H1 (cell line): ENCODE measurements at regions not wholly inside any gene's neighbourhood (a gene's known extent, or its start where the extent isn't known, plus 50 kb on each side); places are given as distances from the start of the nearest gene placed in this dataset.

Source experiments
- CTCF ChIA-PET: fragments of 300-600 bp; sonication (Branson Sonifier 250); formaldehyde crosslinking; loops from one replicate; lab custom pipeline; 2021; ENCODE audit not compliant: partially characterized antibody; lab: Charles Lee
- POLR2A ChIA-PET: fragments of 300-600 bp; sonication (Branson Sonifier 250); formaldehyde crosslinking; loops from one replicate; lab custom pipeline; 2021; ENCODE audit warnings: inconsistent platforms; ENCODE audit not compliant: partially characterized antibody; lab: Charles Lee
- DNase-seq, 2 experiments: peaks; one replicate each; pipeline versions ENCODE4 v3.0.0 to v3.0.0-alpha.2; 2010 to 2022; ENCODE audit warnings: low spot score in 2 of 2, low read depth in 1 of 2, mixed read lengths in 1 of 2
- FAIRE-seq: peaks from 2 replicates; lab custom pipeline; 2011; peaks lifted over from hg19 to GRCh38; lab: Jason Lieb, UNC
- H2AFZ ChIP-seq: 2 replicates; pipeline ENCODE4 v1.8.1; 2012; ENCODE audit warnings: low read length, inconsistent platforms
- H2AK5ac ChIP-seq: 2 replicates; pipeline ENCODE4 v1.6.1; 2013; ENCODE audit warnings: low read depth, low read length
- H2BK120ac ChIP-seq: replicated peaks from 2 replicates; pipeline ENCODE3; 2013; ENCODE audit warnings: low read depth, low read length, inconsistent platforms
- H2BK12ac ChIP-seq: 2 replicates; pipeline ENCODE4 v1.6.1; 2013; ENCODE audit warnings: low read depth, low read length
- H2BK15ac ChIP-seq: 2 replicates; pipeline ENCODE4 v1.6.1; 2013; ENCODE audit warnings: low read length
- H2BK20ac ChIP-seq: 2 replicates; pipeline ENCODE4 v1.6.1; 2013; ENCODE audit warnings: low read length
- H2BK5ac ChIP-seq: 2 replicates; pipeline ENCODE4 v1.6.1; 2013; ENCODE audit warnings: low read depth, low read length
- H3K14ac ChIP-seq: 2 replicates; pipeline ENCODE4 v1.6.1; 2013; ENCODE audit warnings: inconsistent platforms; ENCODE audit not compliant: insufficient read length
- H3K18ac ChIP-seq: 2 replicates; pipeline ENCODE4 v1.6.1; 2013; ENCODE audit warnings: low read length; ENCODE audit errors: extremely low read depth
- H3K23ac ChIP-seq: 2 replicates; pipeline ENCODE4 v1.6.1; 2013; ENCODE audit warnings: inconsistent platforms; ENCODE audit not compliant: insufficient read length
- H3K23me2 ChIP-seq: 2 replicates; pipeline ENCODE4 v1.6.1; 2013; ENCODE audit warnings: low read depth, low read length
- H3K27ac ChIP-seq: 2 replicates; pipeline ENCODE4 v1.6.1; 2011; ENCODE audit warnings: low read depth, low read length, inconsistent platforms
- H3K27me3 ChIP-seq, 4 experiments: replicated peaks in 1 of 4; 1 replicate in 1 of 4; 2 replicates in 3 of 4; pipeline versions ENCODE4 v1.6.1 to v1.8.1; 2011 to 2013; ENCODE audit warnings: low read length in 3 of 4, mild to moderate bottlenecking in 3 of 4, inconsistent platforms in 2 of 4, mixed read lengths in 2 of 4, moderate library complexity in 1 of 4; ENCODE audit not compliant: control insufficient read depth in 3 of 4, insufficient read depth in 3 of 4; ENCODE audit errors: extremely low read depth in 1 of 4
- H3K36me3 ChIP-seq, 4 experiments: 2 replicates each; pipeline versions ENCODE4 v1.6.1 to v1.8.1; 2011 to 2013; ENCODE audit warnings: mild to moderate bottlenecking in 4 of 4, low read length in 3 of 4, moderate library complexity in 2 of 4, control low read depth in 1 of 4, inconsistent platforms in 1 of 4; ENCODE audit not compliant: insufficient read depth in 4 of 4, control insufficient read depth in 2 of 4
- H3K4ac ChIP-seq: replicated peaks from 2 replicates; pipeline ENCODE3; 2013; ENCODE audit warnings: low read length, low read depth, mixed read lengths, inconsistent platforms; ENCODE audit not compliant: insufficient read length
- H3K4me1 ChIP-seq, 4 experiments: replicated peaks in 1 of 4; 1 replicate in 1 of 4; 2 replicates in 3 of 4; pipeline versions ENCODE4 v1.6.1 to v1.8.1; 2011 to 2013; ENCODE audit warnings: low read length in 3 of 4, inconsistent platforms in 2 of 4, mixed read lengths in 1 of 4; ENCODE audit not compliant: insufficient read depth in 4 of 4, control insufficient read depth in 3 of 4
- H3K4me2 ChIP-seq, 2 experiments: 2 replicates each; pipeline versions ENCODE4 v1.6.1 to v1.8.1; 2011 to 2013; ENCODE audit warnings: low read depth in 2 of 2, low read length in 2 of 2, control low read depth in 1 of 2, inconsistent platforms in 1 of 2, mild to moderate bottlenecking in 1 of 2; ENCODE audit not compliant: insufficient read depth in 1 of 2
- H3K4me3 ChIP-seq, 4 experiments: fragments of 200-600, 300-600 bp in 1 of 4; sonication (generic), shearing (Covaris generic), sonication (Bioruptor Twin) in 1 of 4; 2 replicates each; pipeline versions ENCODE4 v1.5.1 to v1.8.1; 2011 to 2016; ENCODE audit warnings: low read length in 4 of 4, low read depth in 3 of 4, control low read depth in 2 of 4, inconsistent platforms in 2 of 4, mild to moderate bottlenecking in 2 of 4, mixed read lengths in 1 of 4, moderate library complexity in 1 of 4; ENCODE audit not compliant: insufficient read depth in 2 of 4; ENCODE audit errors: extremely low read depth in 1 of 4
- H3K56ac ChIP-seq: replicated peaks from 2 replicates; pipeline ENCODE3; 2013; ENCODE audit warnings: low read depth, mild to moderate bottlenecking, mixed read lengths, low read length, inconsistent platforms; ENCODE audit not compliant: insufficient read length
- H3K79me1 ChIP-seq: 2 replicates; pipeline ENCODE4 v1.6.1; 2013; ENCODE audit warnings: low read depth, low read length, control low read depth
- H3K79me2 ChIP-seq, 2 experiments: 2 replicates each; pipeline versions ENCODE4 v1.6.1 to v1.8.1; 2012 to 2013; ENCODE audit warnings: low read length in 2 of 2, mild to moderate bottlenecking in 2 of 2, inconsistent platforms in 1 of 2; ENCODE audit not compliant: insufficient read depth in 2 of 2, control insufficient read depth in 1 of 2
- H3K9ac ChIP-seq, 4 experiments: replicated peaks in 1 of 4; 1 replicate in 1 of 4; 2 replicates in 3 of 4; pipeline versions ENCODE4 v1.6.1 to v1.8.1; 2011 to 2013; ENCODE audit warnings: low read depth in 3 of 4, low read length in 3 of 4, control low read depth in 2 of 4, mild to moderate bottlenecking in 2 of 4, moderate library complexity in 2 of 4, inconsistent platforms in 1 of 4; ENCODE audit errors: extremely low read depth in 1 of 4
- H3K9me3 ChIP-seq, 2 experiments: 2 replicates each; pipeline versions ENCODE4 v1.6.1 to v1.8.1; 2012 to 2013; ENCODE audit warnings: mild to moderate bottlenecking in 2 of 2, moderate library complexity in 2 of 2, control low read depth in 1 of 2, inconsistent platforms in 1 of 2, low read depth in 1 of 2, low read length in 1 of 2, mixed read lengths in 1 of 2; ENCODE audit not compliant: insufficient read depth in 2 of 2
- H4K20me1 ChIP-seq, 2 experiments: replicated peaks in 1 of 2; 2 replicates each; pipeline versions ENCODE3 to v1.8.1; 2011 to 2013; ENCODE audit warnings: inconsistent platforms in 2 of 2, low read length in 2 of 2, mild to moderate bottlenecking in 1 of 2; ENCODE audit not compliant: insufficient read depth in 2 of 2, control insufficient read depth in 1 of 2
- H4K5ac ChIP-seq: 2 replicates; pipeline ENCODE4 v1.6.1; 2013; ENCODE audit warnings: low read length, low read depth, mixed read lengths, inconsistent platforms; ENCODE audit not compliant: insufficient read length
- H4K8ac ChIP-seq: 2 replicates; pipeline ENCODE4 v1.8.0; 2013; ENCODE audit warnings: mild to moderate bottlenecking, moderate library complexity, low read length, inconsistent platforms; ENCODE audit not compliant: insufficient read depth; ENCODE audit errors: extremely low read depth
- H4K91ac ChIP-seq: replicated peaks from 2 replicates; pipeline ENCODE3; 2013; ENCODE audit warnings: low read length, mixed read lengths, inconsistent platforms; ENCODE audit not compliant: insufficient read length
- CEBPB ChIP-seq: IDR thresholded peaks from 2 replicates; pipeline ENCODE4 v1.6.1; 2012; ENCODE audit warnings: low read depth, low read length
- CHD1 ChIP-seq: IDR thresholded peaks from 2 replicates; pipeline ENCODE4 v1.6.1; 2012; ENCODE audit warnings: low read depth, low read length, improper control_type of control experiment
- GTF2F1 ChIP-seq: IDR thresholded peaks from 2 replicates; pipeline ENCODE4 v1.6.1; 2012; ENCODE audit warnings: low read depth, low read length, improper control_type of control experiment, borderline replicate concordance
- JUN ChIP-seq: IDR thresholded peaks from 2 replicates; pipeline ENCODE4 v1.6.1; 2011; ENCODE audit warnings: low read depth, mild to moderate bottlenecking, improper control_type of control experiment, low read length
- NANOG ChIP-seq: IDR thresholded peaks from 2 replicates; pipeline ENCODE4 v1.6.1; 2011; ENCODE audit warnings: low read length, low read depth, mild to moderate bottlenecking, inconsistent platforms; ENCODE audit not compliant: insufficient read depth, poor library complexity, severe bottlenecking
- PHF8 ChIP-seq: fragments of 200-600 bp; sonication (generic); conservative IDR thresholded peaks from 2 replicates; pipeline ENCODE4 v1.7.1; 2012; ENCODE audit warnings: low read depth, mild to moderate bottlenecking, inconsistent platforms, low read length, moderate library complexity
- POLR2A ChIP-seq, 2 experiments: IDR thresholded peaks; 1 replicate in 1 of 2; 2 replicates in 1 of 2; pipeline ENCODE4 v1.6.1; 2011; ENCODE audit warnings: low read depth in 2 of 2, low read length in 2 of 2, mild to moderate bottlenecking in 2 of 2; ENCODE audit errors: control extremely low read depth in 1 of 2
- POU5F1 ChIP-seq: IDR thresholded peaks from 2 replicates; pipeline ENCODE4 v1.6.1; 2011; ENCODE audit warnings: low read depth, mild to moderate bottlenecking, low read length, moderate library complexity
- SIX5 ChIP-seq: IDR thresholded peaks from 2 replicates; pipeline ENCODE4 v1.6.1; 2011; ENCODE audit warnings: mild to moderate bottlenecking, low read depth, low read length
- SP2 ChIP-seq: IDR thresholded peaks from 2 replicates; pipeline ENCODE4 v1.6.1; 2012; ENCODE audit warnings: mild to moderate bottlenecking, low read length, inconsistent platforms
- SRF ChIP-seq: IDR thresholded peaks from 2 replicates; pipeline ENCODE4 v1.6.1; 2011; ENCODE audit warnings: mild to moderate bottlenecking, low read depth, low read length, moderate library complexity
- TAF7 ChIP-seq: optimal IDR thresholded peaks from 2 replicates; pipeline ENCODE3; 2011; ENCODE audit warnings: low read depth, mild to moderate bottlenecking, inconsistent platforms, low read length, moderate library complexity, borderline replicate concordance
- WGBS, 2 experiments: shearing (Covaris generic) in 1 of 2; methylation state at CpG; one replicate each; pipeline versions ENCODE4 v1.1.6 to v1.1.7; 2013 to 2015; ENCODE audit warnings: low lambda C conversion rate in 2 of 2, mixed read lengths in 2 of 2, inconsistent platforms in 1 of 2, low coverage in 1 of 2, missing lambda C conversion rate in 1 of 2; ENCODE audit not compliant: insufficient replicate concordance in 2 of 2, insufficient coverage in 1 of 2, insufficient read length in 1 of 2; ENCODE audit errors: extremely low coverage in 1 of 2, missing lambda C conversion rate in 1 of 2; 5-methylcytosine and 5-hydroxymethylcytosine counted together
- TF ChIP-seq, protein P1 (sequence below), 3 experiments: IDR thresholded peaks; 1 replicate in 2 of 3; 2 replicates in 1 of 3; pipeline versions ENCODE4 v1.5.1 to v1.6.1; 2011; ENCODE audit warnings: low read length in 3 of 3, mild to moderate bottlenecking in 3 of 3, inconsistent platforms in 2 of 3, low read depth in 1 of 3, moderate library complexity in 1 of 3; ENCODE audit not compliant: insufficient read depth in 1 of 3; ENCODE audit errors: control extremely low read depth in 1 of 3

DNA sequence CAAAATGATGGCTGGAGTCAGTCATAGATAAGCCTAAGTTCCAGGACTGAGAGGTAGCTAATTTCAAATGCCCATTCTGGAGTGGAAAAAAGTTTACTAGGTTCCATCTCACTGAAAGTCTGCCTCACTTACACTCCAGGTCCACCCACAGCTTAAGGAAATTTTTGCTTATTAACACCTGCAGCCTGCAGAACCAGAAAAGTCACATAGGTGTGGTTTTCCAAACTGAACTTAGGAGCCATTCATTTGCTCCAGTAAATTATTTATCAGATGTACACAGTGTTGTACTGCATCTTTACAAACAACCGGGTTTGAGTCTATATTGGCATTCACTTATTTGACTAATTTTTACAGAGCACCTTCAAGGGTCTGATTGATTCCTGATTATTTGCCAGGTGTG is 157.4 kb upstream of the ARID2 start:
- no peak overlapping the region for H2BK5ac ChIP-seq
- H2BK20ac ChIP-seq: no peak overlapping the region
- no peak overlapping the region for H3K4ac ChIP-seq
- no peaks in the 10 kb centered on the region for H3K27me3 ChIP-seq
- no peaks in the 10 kb centered on the region for H3K79me2 ChIP-seq
- no peak overlapping the region for H3K23ac ChIP-seq
- H2BK12ac ChIP-seq: no peak overlapping the region
- no peak overlapping the region for H3K18ac ChIP-seq
- no peak overlapping the region for H2AK5ac ChIP-seq
- H2BK15ac ChIP-seq: no peak overlapping the region
- no peak overlapping the region for H3K9ac ChIP-seq
- peaks cover 0 to 6% (median 0%) of the 10 kb centered on the region in 4 experiments; a peak in 1 of 7 replicates for H3K4me1 ChIP-seq
- ChIA-PET CTCF (interaction anchor here (1.4 to 1.5 kb wide), 2 partner anchors 25 to 154 kb away, joined by 3 read pairs; no protein-coding TSS in a partner anchor), POLR2A (interaction anchor here (1.2 kb wide), 1 partner anchor 161 kb away, joined by 3 read pairs; no protein-coding TSS in a partner anchor)
- H4K20me1 ChIP-seq: no peaks in the 10 kb centered on the region
- H4K5ac ChIP-seq: no peak overlapping the region
- DNase-seq (no peak), FAIRE-seq (no peak)
- H3K9me3 ChIP-seq: no peaks in the 10 kb centered on the region
- H3K14ac ChIP-seq: no peak overlapping the region
- H3K36me3 ChIP-seq: no peaks in the 10 kb centered on the region
- no peaks in the 10 kb centered on the region for H3K79me1 ChIP-seq
- no peak overlapping the region for H4K91ac ChIP-seq
- H4K8ac ChIP-seq: no peak overlapping the region
- 96% methylated on average over 1 of the region's 1 CpG; no CpG with 5 or more reads in 1 of the 2 experiments for WGBS, 2 experiments
- no peak overlapping the region for H2AFZ ChIP-seq
- H3K4me2 ChIP-seq: no peak overlapping the region
- no peak overlapping the region for H3K4me3 ChIP-seq
- no peak overlapping the region for H3K27ac ChIP-seq
- H3K56ac ChIP-seq: no peak overlapping the region
- H3K23me2 ChIP-seq: no peaks in the 10 kb centered on the region; the same call in 1 of the 2 replicates
- H2BK120ac ChIP-seq: no peak overlapping the region
- TF ChIP-seq, protein P1, sequence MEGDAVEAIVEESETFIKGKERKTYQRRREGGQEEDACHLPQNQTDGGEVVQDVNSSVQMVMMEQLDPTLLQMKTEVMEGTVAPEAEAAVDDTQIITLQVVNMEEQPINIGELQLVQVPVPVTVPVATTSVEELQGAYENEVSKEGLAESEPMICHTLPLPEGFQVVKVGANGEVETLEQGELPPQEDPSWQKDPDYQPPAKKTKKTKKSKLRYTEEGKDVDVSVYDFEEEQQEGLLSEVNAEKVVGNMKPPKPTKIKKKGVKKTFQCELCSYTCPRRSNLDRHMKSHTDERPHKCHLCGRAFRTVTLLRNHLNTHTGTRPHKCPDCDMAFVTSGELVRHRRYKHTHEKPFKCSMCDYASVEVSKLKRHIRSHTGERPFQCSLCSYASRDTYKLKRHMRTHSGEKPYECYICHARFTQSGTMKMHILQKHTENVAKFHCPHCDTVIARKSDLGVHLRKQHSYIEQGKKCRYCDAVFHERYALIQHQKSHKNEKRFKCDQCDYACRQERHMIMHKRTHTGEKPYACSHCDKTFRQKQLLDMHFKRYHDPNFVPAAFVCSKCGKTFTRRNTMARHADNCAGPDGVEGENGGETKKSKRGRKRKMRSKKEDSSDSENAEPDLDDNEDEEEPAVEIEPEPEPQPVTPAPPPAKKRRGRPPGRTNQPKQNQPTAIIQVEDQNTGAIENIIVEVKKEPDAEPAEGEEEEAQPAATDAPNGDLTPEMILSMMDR (IDR thresholded peaks at IDR 0.05; ENCODE audit: control extremely low read depth in 1 of 3, insufficient read depth in 1 of 3, low read depth in 1 of 3, low read length in 3 of 3): no peak
- TF ChIP-seq SRF (no peak), NANOG (no peak), SP2 (no peak), TAF7 (no peak), CHD1 (no peak), CEBPB (no peak), SIX5 (no peak), JUN (no peak), POU5F1 (no peak), POLR2A (IDR thresholded peaks at IDR 0.05; ENCODE audit: control extremely low read depth in 1 of 2, low read depth in 2 of 2, low read length in 2 of 2) (no peak), GTF2F1 (no peak), PHF8 (no peak)
